CD1c-positive myeloid dendritic cell (primary cell): ENCODE measurements at regions not wholly inside any gene's neighbourhood (a gene's known extent, or its start where the extent isn't known, plus 50 kb on each side); places are given as distances from the start of the nearest gene placed in this dataset.
"Not testable (repeated sequence)": the region's sequence is repeated elsewhere in the genome, so short reads cannot be mapped to it uniquely, and the experiment has no call there.

ENCODE experiments used
- DNase-seq: peaks from one replicate; pipeline ENCODE4 v3.0.0-alpha.2; 2016; ENCODE audit errors: extremely low spot score

DNA sequence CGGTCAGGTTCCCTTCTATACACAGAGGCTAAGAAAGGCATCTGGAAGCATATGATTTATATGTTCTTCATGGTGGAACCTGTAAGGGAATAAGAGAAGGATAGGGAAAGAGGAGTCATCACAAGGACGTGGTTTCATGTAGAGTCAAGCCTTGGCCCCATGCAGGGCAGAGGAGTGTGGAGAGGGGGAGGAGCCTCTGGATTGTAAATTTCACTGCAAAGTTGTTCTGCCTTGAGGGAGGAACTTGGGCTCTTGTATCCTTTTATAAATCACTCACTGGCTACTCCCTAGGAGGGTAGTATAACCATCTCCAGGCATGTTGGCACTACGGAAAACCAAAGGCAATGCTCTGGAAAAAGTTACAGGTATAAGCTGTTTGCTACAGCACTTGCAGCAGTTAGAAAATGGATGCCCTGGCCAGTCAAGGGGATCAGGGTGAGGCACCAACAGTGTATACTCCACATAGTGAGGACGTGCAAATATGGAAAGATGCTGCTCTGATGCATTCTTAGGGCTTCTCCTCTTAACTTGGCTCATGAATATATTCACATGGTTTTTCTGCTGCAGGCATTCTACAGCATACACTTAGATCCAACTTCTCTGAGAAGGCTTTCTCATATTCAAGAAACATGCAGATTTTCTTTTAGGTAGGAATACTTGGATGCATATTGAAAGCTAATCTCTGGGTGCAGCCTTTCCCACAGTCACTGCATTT lies 60.3 kb upstream of the ZNF81 start:
- DNase-seq: no peak

- no peak for DNase-seq
Observed at GRCh38 chrX:47772764-47773163, 63.9 kb upstream of the ZNF81 start.

DNA sequence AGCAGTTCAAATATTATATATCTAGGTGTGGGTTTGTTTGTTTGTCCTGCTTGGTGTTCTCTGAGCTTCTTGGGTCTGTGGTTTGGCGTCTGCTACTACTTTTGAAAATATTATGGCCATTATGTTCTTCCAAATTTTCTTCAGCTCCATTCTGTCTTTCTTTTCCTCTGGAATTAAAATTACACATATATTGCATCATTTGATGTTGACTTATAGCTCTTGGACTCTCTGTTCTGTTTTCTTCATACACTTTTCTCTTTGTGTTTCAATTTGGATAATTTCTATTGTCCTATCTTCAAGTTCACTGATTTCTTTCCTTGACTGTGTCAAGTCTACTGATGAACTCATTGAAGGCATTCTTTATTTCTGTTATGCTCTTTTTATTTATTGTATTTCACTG lies 65.2 kb upstream of the ZNF81 start:
- no peak for DNase-seq

- not testable (repeated sequence) for DNase-seq
Observed at GRCh38 chrX:47762826-47763225, 73.9 kb upstream of the ZNF81 start.

- no peak for DNase-seq
Observed at GRCh38 chrX:47752685-47753084, 84.0 kb upstream of the ZNF81 start.

- peak; percentile 8 for DNase-seq
Observed at GRCh38 chrX:47751670-47752069, 85.0 kb upstream of the ZNF81 start.

- no peak for DNase-seq
Observed at GRCh38 chrX:47749185-47749967, 87.3 kb upstream of the ZNF81 start.

DNA sequence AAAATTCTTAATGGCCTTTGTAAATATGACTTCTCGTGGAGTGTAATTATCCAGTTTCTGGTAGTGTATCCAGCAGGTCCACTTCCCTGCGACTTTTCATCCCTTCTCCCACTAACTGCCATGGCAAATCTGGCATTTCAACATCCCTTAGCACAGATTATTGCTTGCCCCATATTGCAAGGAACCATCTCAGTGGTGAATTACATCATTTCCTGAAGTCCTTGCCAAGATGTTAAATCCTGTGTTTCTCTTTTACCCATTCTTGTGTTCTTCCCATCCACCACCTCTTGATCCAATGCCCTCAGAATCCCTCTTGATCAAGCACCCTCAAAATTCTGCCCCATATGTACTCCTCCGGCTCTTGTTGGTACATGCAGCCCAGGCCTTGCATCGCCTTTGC lies 88.1 kb upstream of the ZNF81 start:
- no peak for DNase-seq

DNA sequence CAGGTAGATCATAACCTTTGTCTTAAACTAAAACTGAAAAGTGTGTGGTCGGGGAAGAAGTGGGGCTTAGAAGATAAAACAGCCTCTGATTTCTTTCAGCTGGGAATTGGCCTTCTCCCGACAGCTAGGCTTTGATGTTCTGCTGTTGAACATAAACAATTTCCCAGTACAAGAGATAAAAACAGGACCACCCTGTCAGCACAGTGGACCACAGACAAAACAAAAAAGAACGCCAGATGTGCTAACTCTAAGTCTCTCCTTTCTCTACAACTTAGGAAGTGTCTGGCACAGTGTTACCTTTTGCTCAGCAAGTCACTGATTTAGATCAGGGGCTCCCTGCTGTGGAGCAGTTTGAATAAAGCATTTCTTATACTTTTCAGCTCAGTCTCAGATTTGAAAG lies 87.5 kb upstream of the UXT start:
- DNase-seq: no peak

DNA sequence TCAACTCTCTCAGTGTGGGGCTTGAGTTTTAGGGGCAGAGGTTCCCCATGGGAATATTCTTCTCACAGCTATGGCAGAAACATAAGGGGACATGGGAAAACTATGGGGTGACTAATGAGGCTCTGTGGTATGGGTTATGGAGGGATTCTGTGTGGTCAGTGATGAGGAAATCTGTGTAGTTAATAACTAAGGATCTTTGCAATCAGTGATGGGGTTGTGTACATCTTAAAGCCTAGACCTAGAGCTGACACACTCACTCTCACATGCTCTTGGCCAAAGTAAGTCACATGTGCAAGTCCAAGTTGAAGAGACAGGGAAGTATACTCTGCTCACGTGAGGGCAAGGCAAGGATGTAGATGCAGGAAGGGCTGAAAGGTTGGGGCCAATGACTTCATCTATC lies 86.4 kb upstream of the UXT start:
- no peak for DNase-seq

- no peak for DNase-seq
Observed at GRCh38 chrX:47743504-47743903, 84.5 kb upstream of the UXT start.

DNA sequence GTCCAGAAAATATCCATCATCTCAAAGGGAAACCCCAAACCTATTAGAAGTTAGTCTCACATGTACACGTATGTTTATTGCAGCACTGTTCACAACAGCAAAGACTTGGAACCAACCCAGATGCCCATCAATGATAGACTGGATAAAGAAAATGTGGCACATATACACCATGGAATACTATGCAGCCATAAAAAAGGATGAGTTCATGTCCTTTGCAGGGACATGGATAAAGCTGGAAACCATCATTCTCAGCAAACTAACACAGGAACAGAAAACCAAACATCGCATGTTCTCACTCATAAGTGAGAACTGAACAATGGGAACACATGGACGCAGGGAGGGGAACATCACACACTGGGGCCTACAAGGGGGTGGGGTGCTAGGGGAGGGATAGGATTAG lies 79.9 kb upstream of the UXT start:
- not testable (repeated sequence) for DNase-seq

DNA sequence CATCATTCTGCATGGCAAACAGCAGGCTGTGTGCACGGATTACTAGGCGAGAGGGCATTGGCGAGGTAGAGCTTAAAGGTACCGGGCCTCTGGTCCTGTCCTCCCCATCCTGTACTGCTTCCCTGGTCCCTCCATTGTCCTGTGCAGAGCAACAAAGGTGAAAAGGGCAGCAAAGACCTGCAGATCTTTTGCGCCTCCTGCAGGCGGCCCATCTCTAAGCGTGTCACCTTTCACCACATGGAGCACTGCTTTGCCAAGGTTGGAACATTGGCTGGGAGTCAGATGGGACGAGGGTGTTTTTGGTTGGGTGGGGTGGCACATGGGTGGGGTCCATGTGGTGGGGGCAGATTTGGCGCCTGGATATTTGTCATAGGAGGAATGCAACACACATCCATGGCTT lies 64.7 kb upstream of the UXT start:
- no peak for DNase-seq

DNA sequence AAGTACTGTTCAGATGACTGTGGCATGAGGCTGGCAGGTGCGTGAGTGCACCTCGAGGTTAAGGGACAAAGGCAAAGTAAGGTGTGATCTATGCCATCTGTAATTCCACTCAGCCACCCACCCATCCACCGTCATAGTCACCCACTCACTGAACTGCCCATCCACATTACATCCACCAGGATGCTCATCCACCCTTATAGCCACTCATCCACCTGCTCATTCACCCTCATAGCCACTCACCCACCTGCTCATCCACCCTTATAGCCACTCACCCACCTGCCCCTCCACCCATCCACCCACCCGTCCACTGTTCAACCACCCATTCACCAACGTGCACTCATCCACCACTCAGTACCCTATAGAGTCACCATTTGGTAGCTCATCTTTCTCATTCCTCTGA lies 64.1 kb upstream of the UXT start:
- DNase-seq: no peak

- no peak for DNase-seq
Observed at GRCh38 chrX:47722260-47722659, 63.3 kb upstream of the UXT start.

DNA sequence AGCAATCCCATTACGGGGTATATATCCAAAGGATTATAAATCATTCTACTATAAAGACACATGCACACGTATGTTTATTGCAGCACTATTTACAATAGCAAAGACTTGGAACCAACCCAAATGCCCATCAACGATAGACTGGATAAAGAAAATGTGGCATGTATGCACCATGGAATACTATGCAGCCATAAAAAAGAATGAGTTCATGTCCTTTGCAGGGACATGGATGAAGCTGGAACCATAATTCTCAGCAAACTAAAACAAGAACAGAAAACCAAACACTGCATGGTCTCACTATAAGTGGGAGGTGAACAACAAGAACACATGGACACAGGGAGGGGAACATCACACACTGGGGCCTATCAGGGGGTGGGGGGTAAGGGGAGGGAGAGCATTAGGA lies 56.1 kb upstream of the UXT start:
- DNase-seq: not testable (repeated sequence)

- not testable (repeated sequence) for DNase-seq
Observed at GRCh38 chrX:47712675-47713074, 53.7 kb upstream of the UXT start.

GRCh38 chrX:47710252-47710651 lies 51.3 kb upstream of the UXT start:
- DNase-seq: no peak
